Mesothelial cell of epicardium (in vitro differentiated cells): ENCODE measurements at regions not wholly inside any gene's neighbourhood (a gene's known extent, or its start where the extent isn't known, plus 50 kb on each side); places are given as distances from the start of the nearest gene placed in this dataset.

Experiments used
- DNase-seq, 2 experiments: peaks; one replicate each; pipeline ENCODE4 v3.0.0; 2021; ENCODE audit warnings: low spot score in 2 of 2; ENCODE audit not compliant: unreplicated experiment in 2 of 2
- H3K27ac Mint-ChIP-seq: 2 replicates; pipeline ENCODE4 v1.8.0; 2021; ENCODE audit warnings: mixed read lengths
- H3K27me3 Mint-ChIP-seq: 2 replicates; pipeline ENCODE4 v1.8.0; 2021; ENCODE audit warnings: low read depth, mixed read lengths
- H3K36me3 Mint-ChIP-seq: 2 replicates; pipeline ENCODE4 v1.8.0; 2021; ENCODE audit warnings: mixed read lengths
- H3K4me1 Mint-ChIP-seq: 2 replicates; pipeline ENCODE4 v1.8.0; 2021; ENCODE audit warnings: mixed read lengths
- H3K4me3 Mint-ChIP-seq: 2 replicates; pipeline ENCODE4 v1.8.0; 2021; ENCODE audit warnings: mild to moderate bottlenecking, moderate library complexity, mixed read lengths
- H3K9me3 Mint-ChIP-seq: 2 replicates; pipeline ENCODE4 v1.8.0; 2021; ENCODE audit warnings: mixed read lengths
- TF ChIP-seq, protein P1 (sequence below): fragments of 200-600 bp; sonication (generic); IDR thresholded peaks from one replicate; pipeline ENCODE4 v1.5.0; 2021; ENCODE audit warnings: antibody characterized with exemption; ENCODE audit not compliant: unreplicated experiment

DNA sequence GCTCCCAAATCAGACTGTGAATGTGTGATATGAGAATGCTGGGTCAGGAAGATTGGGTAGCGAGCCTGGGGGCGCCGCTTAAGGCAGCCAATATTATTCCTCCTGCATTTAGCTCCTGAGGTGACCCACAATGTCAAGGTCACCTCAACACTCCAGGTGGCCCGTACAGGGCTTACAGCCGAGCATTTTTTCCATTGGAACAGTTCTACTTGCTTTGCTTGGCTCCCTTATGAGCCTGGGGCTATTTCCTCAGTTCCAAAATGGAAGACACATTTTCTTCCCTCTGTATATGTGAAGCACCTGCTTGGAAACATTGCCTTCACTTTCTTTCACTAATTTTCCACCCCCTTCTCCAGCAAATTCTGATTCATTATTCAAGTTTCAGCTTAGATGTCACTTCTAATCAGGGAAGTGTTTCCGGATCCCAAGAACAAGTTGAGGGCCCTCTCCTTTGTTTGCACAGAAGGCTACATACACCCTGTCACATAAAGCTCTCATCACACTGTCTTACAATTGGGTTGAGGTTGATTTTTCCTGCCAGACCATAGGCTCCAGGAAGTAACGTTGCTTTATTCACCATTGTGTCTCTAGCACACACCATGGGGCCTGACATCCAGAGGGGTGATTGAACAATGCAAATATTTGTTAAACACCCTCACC is 330.2 kb downstream of the PIK3R1 start:
- Mint-ChIP-seq H3K36me3 (no peaks in the 10 kb centered on the region), H3K4me1 (peaks cover 36% of the 10 kb centered on the region), H3K4me3 (no peak overlapping the region), H3K27ac (no peak overlapping the region), H3K9me3 (no peaks in the 10 kb centered on the region), H3K27me3 (no peaks in the 10 kb centered on the region)
- no peak for DNase-seq
- TF ChIP-seq, protein P1, sequence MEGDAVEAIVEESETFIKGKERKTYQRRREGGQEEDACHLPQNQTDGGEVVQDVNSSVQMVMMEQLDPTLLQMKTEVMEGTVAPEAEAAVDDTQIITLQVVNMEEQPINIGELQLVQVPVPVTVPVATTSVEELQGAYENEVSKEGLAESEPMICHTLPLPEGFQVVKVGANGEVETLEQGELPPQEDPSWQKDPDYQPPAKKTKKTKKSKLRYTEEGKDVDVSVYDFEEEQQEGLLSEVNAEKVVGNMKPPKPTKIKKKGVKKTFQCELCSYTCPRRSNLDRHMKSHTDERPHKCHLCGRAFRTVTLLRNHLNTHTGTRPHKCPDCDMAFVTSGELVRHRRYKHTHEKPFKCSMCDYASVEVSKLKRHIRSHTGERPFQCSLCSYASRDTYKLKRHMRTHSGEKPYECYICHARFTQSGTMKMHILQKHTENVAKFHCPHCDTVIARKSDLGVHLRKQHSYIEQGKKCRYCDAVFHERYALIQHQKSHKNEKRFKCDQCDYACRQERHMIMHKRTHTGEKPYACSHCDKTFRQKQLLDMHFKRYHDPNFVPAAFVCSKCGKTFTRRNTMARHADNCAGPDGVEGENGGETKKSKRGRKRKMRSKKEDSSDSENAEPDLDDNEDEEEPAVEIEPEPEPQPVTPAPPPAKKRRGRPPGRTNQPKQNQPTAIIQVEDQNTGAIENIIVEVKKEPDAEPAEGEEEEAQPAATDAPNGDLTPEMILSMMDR, result no peak

DNA sequence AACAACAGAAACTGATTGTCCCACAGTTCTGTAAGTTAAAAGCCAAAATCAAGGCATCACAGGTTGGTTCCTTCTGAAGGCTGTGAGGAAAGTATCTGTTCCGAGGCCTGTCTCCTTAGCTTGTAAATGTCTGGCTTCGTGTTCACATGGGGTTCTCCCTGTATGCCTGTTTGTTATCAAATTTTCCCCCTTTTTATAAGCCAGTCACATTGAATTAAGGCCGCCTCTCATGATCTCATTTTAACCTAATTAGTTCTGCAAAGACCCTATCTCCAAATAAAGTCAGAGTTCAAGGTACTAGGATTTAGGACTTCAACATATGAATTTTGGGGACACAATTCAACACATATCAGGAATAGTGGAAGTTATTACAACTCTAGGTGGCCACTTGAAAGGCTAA is 331.5 kb downstream of the PIK3R1 start:
- TF ChIP-seq, protein P1, result no peak
- no peak overlapping the region for H3K4me3 Mint-ChIP-seq
- peaks cover 39% of the 10 kb centered on the region for H3K4me1 Mint-ChIP-seq
- no peaks in the 10 kb centered on the region for H3K27me3 Mint-ChIP-seq
- no peaks in the 10 kb centered on the region for H3K36me3 Mint-ChIP-seq
- H3K9me3 Mint-ChIP-seq, result no peaks in the 10 kb centered on the region
- peak overlapping the region; percentile 63 for H3K27ac Mint-ChIP-seq
- DNase-seq, result no peak

DNA sequence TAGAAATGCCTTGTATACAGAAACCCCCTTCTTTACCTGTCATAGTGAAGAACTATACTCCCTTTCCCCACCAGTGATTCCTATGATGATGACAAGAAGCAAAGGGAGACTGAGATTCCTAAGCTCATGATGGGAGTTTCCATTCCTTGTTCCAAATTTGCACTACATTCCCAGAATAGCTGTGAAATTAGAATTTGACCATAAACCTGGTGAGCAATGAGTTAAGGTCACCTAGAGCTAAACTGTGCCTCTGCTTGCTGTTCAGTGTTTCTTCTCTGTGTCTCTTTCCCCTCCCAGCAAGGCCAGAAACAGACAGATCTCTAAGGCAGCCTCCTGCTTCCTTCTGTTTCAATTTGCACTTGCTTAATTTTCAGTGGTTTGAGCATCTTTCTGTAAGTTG is 332.1 kb downstream of the PIK3R1 start:
- Mint-ChIP-seq H3K27me3 (no peaks in the 10 kb centered on the region), H3K36me3 (no peaks in the 10 kb centered on the region), H3K9me3 (no peaks in the 10 kb centered on the region), H3K4me3 (no peak overlapping the region), H3K4me1 (peaks cover 36% of the 10 kb centered on the region), H3K27ac (peak overlapping the region; percentile 78)
- TF ChIP-seq, protein P1, result no peak
- no peak for DNase-seq

DNA sequence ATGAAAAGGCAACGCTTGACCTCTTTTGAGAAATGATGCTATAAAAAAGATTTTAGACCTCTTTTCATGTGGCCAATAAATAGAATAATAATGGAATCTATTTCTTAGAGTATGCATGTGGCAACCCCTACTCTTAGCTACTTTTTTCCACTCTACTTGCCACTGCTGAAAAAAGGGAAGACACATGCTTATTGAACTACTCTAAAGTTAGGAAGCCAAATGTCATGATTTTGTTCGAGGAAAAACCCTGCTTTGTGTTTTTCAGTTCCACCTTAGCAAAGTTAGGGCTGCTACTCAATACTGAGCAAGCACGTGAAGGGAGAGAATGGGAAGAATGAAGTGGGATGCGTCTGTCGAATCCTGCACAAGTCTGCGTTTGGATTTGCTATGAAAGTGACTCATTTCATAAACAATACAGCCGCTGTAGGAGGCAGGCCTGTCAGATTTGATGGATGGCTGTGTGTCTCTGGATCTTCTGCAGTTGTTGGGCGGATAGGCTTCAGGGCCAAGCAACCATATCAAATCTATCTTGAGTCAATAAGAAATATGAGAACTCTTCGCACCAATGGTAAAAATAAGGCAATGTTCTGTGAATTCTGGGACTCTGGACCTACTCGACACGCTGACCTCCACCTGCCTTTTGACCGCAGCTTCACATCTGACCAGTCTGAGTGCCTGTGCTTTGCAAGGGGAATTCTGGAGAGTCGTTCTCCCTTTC is 333.6 kb downstream of the PIK3R1 start:
- H3K36me3 Mint-ChIP-seq, result no peaks in the 10 kb centered on the region
- no peaks in the 10 kb centered on the region for H3K9me3 Mint-ChIP-seq
- TF ChIP-seq, protein P1, result no peak
- H3K4me3 Mint-ChIP-seq, result no peak overlapping the region
- peak overlapping the region; percentile 78 for H3K27ac Mint-ChIP-seq
- peak in 1 of 2 experiments; percentile 55 for DNase-seq
- no peaks in the 10 kb centered on the region for H3K27me3 Mint-ChIP-seq
- H3K4me1 Mint-ChIP-seq, result peaks cover 33% of the 10 kb centered on the region

DNA sequence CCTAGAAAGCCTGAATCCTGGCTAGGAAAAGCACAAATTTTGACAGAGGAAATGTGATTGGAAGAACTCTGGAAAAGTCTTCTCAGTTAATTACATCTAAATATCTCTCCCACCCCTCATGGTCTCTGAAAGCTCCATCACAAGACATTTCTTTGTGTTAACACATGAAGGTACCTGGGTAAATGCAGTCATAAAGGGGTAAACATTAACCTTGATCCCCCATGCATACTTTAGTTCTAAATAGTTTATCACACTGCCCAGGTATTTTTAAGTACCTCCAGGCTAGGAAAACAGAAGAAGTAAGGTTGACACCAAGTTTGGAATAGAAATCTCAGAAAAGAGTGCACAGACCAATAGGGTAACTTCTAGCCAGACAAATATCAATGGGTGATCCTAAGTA is 334.5 kb downstream of the PIK3R1 start:
- TF ChIP-seq, protein P1, result no peak
- no peak for DNase-seq
- Mint-ChIP-seq H3K9me3 (no peaks in the 10 kb centered on the region), H3K27ac (peak overlapping the region; percentile 78), H3K4me3 (no peak overlapping the region), H3K4me1 (peaks cover 27% of the 10 kb centered on the region), H3K27me3 (no peaks in the 10 kb centered on the region), H3K36me3 (no peaks in the 10 kb centered on the region)
